ENCODE measurements at regions not wholly inside any gene's neighbourhood (a gene's known extent, or its start where the extent isn't known, plus 50 kb on each side); places are given as distances from the start of the nearest gene placed in this dataset.

DNA sequence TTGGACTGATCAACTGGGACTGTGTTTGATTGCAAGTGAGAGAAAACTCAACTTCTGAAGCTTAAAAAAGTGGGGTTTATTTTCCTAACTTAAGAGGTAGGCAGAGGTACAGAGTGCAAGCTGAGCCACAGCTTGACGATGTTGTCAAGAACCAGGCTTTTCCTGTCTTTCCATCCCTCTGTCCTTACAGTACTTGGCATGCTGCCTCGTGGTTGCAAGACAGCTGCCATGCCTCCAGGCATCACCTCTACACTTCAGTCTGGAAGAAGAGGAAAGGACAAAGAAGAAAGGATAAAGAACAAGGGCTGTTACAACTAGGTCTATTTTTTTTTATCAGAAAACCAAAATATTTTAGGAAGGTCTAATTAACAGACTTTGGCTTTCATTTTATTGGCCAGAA lies 51.8 kb upstream of the GALNT15 start:
- Mint-ChIP-seq H3K27ac (no peak overlapping the region), H3K36me3 (no peaks in the 10 kb centered on the region), H3K27me3 (peaks cover 0 to 2% of the 10 kb centered on the region in 2 donors), H3K9me3 (no peaks in the 10 kb centered on the region), H3K4me1 (ENCODE audit: low read depth in 2 of 2) (no peaks in the 10 kb centered on the region), H3K4me3 (no peak overlapping the region)
- ATAC-seq, result no peak
- DNase-seq (ENCODE audit: low spot score), result no peak

DNA sequence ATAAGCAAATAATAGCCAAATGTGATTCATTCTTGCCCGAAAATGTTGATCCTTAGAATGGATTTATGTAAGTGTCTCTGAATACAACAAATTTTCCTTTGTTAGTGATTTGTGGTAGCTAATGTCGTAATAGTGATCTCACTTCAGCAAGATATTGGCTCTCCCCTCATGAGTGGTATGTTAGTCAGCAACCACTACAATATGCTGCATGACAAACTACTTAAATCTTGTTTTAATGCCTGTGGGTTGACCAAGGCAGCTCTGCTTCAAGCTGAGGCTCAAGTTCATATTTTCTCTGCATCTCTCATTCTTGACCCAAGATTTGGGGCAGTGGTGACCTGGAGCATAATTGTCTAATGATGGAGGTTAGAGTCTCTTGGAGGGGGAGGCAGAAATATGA lies 49.8 kb upstream of the GALNT15 start:
- Mint-ChIP-seq H3K27me3 (peaks cover 0 to 6% of the 10 kb centered on the region in 2 donors), H3K4me1 (ENCODE audit: low read depth in 2 of 2) (no peaks in the 10 kb centered on the region), H3K4me3 (no peak overlapping the region), H3K36me3 (no peaks in the 10 kb centered on the region), H3K9me3 (no peaks in the 10 kb centered on the region), H3K27ac (no peak overlapping the region)
- no peak for DNase-seq (ENCODE audit: low spot score)
- no peak for ATAC-seq

Data from natural killer cell treated with Interleukin-12 subunit alpha and Interleukin-12 subunit beta and Interleukin-15 and Interleukin-18, amount 100 ng/mL, for 72 hours (primary cell).